ENCODE measurements at regions not wholly inside any gene's neighbourhood (a gene's known extent, or its start where the extent isn't known, plus 50 kb on each side); places are given as distances from the start of the nearest gene placed in this dataset.

- no peak overlapping the region for H4K91ac ChIP-seq (ENCODE audit: insufficient read length, low read depth, low read length)
- H3K27ac ChIP-seq (ENCODE audit: insufficient read length, low read depth, low read length): no peak overlapping the region
- no peaks in the 10 kb centered on the region for H4K20me1 ChIP-seq (ENCODE audit: control insufficient read depth, insufficient read depth, insufficient read length)
- Mint-ChIP-seq H3K4me3 (no peak overlapping the region), H3K27ac (no peak overlapping the region), H3K36me3 (ENCODE audit: insufficient read depth in 1 of 3, low read depth in 3 of 3) (no peaks in the 10 kb centered on the region), H3K9me3 (no peaks in the 10 kb centered on the region), H3K27me3 (ENCODE audit: low read depth) (0 out of 2 replicates have a peak, but pooled peaks cover 2% of the 10 kb centered on the region), H3K4me1 (no peaks in the 10 kb centered on the region)
- H3K9ac ChIP-seq (ENCODE audit: extremely low read depth, insufficient read length, low read length): no peak overlapping the region
- H3T11ph ChIP-seq (ENCODE audit: low read length): no peak overlapping the region
- no peak overlapping the region for H3K23ac ChIP-seq (ENCODE audit: insufficient read length, low read depth, low read length)
- H2BK120ac ChIP-seq (ENCODE audit: low read depth, low read length, poor library complexity, severe bottlenecking): no peak overlapping the region
- H3K4me1 ChIP-seq (ENCODE audit: insufficient read depth, low read length): no peaks in the 10 kb centered on the region
- H2BK20ac ChIP-seq (ENCODE audit: low read depth, low read length, poor library complexity, severe bottlenecking): no peak overlapping the region
- no peak overlapping the region for H3K18ac ChIP-seq (ENCODE audit: insufficient read length, low read depth, low read length)
- H2AFZ ChIP-seq (ENCODE audit: low read length): no peak overlapping the region
- H2AK5ac ChIP-seq (ENCODE audit: insufficient read length, low read length): no peak overlapping the region
- no peak overlapping the region for H3K14ac ChIP-seq (ENCODE audit: insufficient read depth, low read length)
- WGBS (ENCODE audit: extremely low coverage, insufficient read length, low lambda C conversion rate): no CpG with 5 or more reads among the region's 7 CpGs
- no peak overlapping the region for H4K8ac ChIP-seq (replicated peaks; ENCODE audit: insufficient read length, low read depth, low read length)
- H2BK15ac ChIP-seq (ENCODE audit: low read depth, low read length): no peak overlapping the region
- no peak overlapping the region for H2BK5ac ChIP-seq (ENCODE audit: insufficient read length, low read length)
- H3K9me3 ChIP-seq (ENCODE audit: control insufficient read depth, low read depth, low read length): no peaks in the 10 kb centered on the region
- H3K4me2 ChIP-seq (ENCODE audit: insufficient read depth, insufficient read length, low read length): no peak overlapping the region
- H3K27me3 ChIP-seq (ENCODE audit: insufficient read depth, low read length): no peaks in the 10 kb centered on the region
- H3K56ac ChIP-seq (ENCODE audit: insufficient read length, low read depth, low read length): no peak overlapping the region
- no peak for DNase-seq
- no peaks in the 10 kb centered on the region for H3K79me2 ChIP-seq (ENCODE audit: insufficient read depth, low read length)
- H3K4ac ChIP-seq (ENCODE audit: low read depth, low read length): no peak overlapping the region
- no peaks in the 10 kb centered on the region for H3K23me2 ChIP-seq (ENCODE audit: insufficient read length, low read depth, low read length, poor library complexity, severe bottlenecking)
- TF ChIP-seq, protein P1, sequence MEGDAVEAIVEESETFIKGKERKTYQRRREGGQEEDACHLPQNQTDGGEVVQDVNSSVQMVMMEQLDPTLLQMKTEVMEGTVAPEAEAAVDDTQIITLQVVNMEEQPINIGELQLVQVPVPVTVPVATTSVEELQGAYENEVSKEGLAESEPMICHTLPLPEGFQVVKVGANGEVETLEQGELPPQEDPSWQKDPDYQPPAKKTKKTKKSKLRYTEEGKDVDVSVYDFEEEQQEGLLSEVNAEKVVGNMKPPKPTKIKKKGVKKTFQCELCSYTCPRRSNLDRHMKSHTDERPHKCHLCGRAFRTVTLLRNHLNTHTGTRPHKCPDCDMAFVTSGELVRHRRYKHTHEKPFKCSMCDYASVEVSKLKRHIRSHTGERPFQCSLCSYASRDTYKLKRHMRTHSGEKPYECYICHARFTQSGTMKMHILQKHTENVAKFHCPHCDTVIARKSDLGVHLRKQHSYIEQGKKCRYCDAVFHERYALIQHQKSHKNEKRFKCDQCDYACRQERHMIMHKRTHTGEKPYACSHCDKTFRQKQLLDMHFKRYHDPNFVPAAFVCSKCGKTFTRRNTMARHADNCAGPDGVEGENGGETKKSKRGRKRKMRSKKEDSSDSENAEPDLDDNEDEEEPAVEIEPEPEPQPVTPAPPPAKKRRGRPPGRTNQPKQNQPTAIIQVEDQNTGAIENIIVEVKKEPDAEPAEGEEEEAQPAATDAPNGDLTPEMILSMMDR (conservative IDR thresholded peaks at IDR 0.05): no peak
- no peak overlapping the region for H2BK12ac ChIP-seq (ENCODE audit: insufficient read length, low read depth, low read length)
- H3K79me1 ChIP-seq (ENCODE audit: insufficient read depth, low read depth, low read length, poor library complexity, severe bottlenecking): no peaks in the 10 kb centered on the region
- H4K5ac ChIP-seq (ENCODE audit: insufficient read length, low read depth, low read length): no peak overlapping the region
Observed at GRCh38 chr15:73812806-73813465, 59.8 kb upstream of the INSYN1 start.
